DMS53 treated with DMSO at 0.1 percent for 48 hours (cell line): ENCODE measurements at regions not wholly inside any gene's neighbourhood (a gene's known extent, or its start where the extent isn't known, plus 50 kb on each side); places are given as distances from the start of the nearest gene placed in this dataset.

Experiments
- DNase-seq: peaks from one replicate; lab custom pipeline; 2025; ENCODE audit not compliant: unreplicated experiment; lab: John Stamatoyannopoulos, UW

DNA sequence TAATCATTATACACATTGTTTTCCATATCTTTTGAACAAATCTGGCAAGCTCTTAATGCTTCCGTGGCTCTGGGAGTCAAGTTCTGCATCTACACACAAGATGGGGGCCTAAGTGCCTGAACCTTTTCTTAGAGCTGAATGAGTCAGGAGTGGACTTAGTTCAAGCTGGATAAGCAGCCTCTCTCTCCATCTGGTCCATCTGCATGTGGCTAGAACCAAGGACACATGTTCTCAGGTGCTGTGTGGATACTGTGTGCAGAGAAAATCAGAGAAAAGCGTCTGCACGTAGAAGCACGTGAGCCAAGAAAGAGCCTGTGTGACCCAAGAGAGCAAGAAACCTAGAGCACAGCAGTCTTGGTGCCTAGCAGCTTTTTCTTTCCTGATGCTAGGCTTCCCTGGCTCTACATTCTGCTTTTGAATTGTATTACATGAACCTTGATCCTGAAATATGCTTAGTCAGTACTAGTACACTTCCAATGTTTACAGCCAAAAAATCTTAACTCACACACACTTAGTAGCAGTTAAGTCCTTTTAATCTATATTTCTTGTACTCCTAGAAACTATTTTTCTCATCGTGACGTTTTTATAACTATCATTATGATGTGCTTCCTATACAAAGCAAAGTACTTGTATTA is 1798.9 kb downstream of the MAT2B start:
- no peak for DNase-seq

DNA sequence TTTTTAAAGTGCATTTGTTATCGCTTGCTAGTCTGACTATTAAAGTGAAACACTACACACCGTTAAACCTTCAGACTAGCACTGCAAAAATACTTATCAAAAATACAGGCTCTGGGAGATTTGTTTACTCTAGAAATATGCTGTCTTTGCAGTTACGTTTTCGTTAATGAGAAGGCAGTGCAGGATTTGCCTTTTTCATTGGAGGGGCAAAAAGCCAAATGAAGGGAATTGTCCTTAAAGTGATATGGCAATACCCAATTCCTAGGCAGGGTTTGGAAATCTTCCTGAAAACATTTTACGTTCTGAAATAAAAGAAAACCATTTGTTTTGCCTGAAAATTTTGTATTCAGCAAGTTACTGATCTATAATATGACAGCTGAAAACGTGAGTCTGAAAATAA is 1800.2 kb downstream of the MAT2B start:
- DNase-seq = no peak

GRCh38 chr5:165309446-165309845 is 1804.0 kb downstream of the MAT2B start:
- DNase-seq = no peak

DNA sequence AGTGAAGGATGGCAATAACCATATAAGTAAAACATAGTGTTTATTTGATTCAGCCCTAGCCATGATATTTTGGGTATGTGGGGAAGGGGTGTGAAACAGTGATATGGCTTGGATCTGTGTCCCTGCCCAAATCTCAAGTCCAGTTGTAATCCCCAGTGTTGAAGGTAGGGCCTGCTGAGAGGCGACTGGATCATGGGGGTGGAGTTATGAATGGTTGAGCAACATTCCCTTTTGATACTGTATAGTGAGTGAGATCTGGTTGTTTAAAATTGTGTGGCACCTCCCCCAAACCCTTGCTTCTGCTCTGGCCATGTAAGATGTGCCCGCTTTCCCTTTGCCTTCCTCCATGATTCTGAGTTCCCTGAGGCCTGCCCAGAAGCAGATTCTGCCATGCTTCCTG is 1804.6 kb downstream of the MAT2B start:
- no peak for DNase-seq

GRCh38 chr5:165321912-165322311 is 1816.5 kb downstream of the MAT2B start:
- no peak for DNase-seq

- DNase-seq = no peak
Measured at GRCh38 chr5:165325221-165325620, 1819.8 kb downstream of the MAT2B start.

DNA sequence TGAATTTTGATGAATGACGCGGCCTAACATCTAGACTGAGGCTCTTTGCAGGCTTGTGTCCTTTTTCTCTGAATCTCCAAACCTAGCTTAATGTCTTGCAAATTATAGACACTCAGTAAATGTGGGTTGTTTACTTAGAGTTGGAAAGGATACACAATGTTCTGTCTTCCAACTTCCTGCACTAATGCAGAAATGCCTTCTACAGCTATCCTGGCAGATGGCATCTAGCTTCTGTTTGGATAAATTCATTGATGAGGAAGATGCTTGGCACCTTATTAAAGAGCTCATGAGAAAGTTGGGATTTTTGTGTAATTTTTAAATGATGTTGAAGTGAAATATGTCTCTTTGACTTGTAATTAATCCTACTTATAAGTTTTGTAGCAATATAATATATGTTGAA is 1822.2 kb downstream of the MAT2B start:
- DNase-seq = no peak

GRCh38 chr5:165328846-165329245 is 1823.4 kb downstream of the MAT2B start:
- DNase-seq = no peak

GRCh38 chr5:165333623-165334022 is 1828.2 kb downstream of the MAT2B start:
- no peak for DNase-seq

DNA sequence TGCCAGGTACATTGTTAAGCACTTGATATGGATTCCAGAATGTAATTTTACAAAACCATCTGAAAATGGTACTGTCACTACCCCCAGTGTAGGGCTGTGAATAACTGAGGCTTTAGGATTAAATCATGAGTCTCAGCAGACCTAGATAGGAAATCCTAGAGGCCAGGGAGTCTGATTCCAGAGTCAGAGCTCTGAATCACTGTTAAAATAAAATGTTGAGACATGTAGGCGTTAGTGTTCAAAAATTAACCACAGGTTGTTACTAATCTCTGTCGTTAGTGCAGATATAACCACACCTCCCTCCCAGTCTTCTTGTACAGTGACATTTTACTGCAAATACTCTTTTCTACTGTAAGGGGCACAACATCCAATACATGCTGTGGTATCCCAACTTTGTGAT is 1828.8 kb downstream of the MAT2B start:
- no peak for DNase-seq

DNA sequence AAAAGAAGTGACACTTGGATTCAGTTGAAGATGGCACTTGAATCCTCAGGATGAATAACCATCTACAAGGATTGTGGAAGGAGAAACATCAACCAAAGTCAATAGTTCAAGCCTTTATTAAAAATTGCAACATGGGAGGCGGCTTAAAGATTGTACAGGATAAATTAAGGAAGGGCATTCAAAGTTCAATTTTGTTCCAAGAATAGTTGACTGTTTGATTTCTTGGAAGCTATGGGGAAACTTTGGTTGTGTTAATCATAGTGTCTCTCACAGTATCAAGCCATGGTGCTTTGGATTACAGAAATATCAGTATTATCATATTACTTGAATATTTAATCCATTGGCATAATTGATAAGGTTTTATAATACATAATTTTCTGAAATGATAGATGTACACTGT is 1844.3 kb downstream of the MAT2B start:
- DNase-seq = no peak

DNA sequence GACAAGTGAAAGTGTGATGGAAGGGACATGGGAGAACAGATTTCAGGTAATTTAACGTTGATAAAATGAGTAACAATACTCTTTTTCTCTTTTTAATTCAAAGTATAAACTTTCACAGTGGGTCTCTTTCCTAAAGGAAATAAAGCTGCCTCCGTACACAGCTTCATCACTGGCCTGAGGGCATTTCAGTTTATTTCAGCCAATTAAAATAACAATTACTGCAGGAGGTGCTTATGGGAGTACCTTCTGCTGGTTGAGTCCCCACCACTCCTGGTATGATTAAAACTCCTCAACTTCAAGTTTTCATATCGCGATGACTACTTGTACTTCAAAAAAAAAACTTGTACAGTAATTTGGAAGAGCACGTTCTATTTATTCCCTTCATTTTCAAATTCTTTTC is 1845.9 kb downstream of the MAT2B start:
- no peak for DNase-seq

DNA sequence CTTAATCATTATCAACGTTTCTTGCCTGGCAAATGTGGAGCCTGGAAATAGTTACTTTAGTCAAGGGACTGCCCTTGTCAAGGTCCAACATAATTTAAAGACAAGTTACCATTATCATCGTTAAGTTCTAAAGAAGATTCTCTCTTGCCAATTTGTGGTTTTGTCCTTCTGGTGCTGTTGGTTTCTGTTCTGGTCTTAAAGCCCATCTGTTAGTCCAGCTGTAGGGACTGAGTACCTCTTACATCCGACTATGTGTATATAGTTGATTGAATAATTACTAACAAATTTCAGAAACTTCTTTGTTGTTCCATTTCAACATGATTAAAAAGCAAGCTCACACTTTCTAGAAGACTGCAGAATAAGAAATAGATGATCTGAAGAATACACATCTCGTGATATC is 1854.9 kb downstream of the MAT2B start:
- DNase-seq = no peak

GRCh38 chr5:165360784-165361542 is 1855.5 kb downstream of the MAT2B start:
- no peak for DNase-seq

DNA sequence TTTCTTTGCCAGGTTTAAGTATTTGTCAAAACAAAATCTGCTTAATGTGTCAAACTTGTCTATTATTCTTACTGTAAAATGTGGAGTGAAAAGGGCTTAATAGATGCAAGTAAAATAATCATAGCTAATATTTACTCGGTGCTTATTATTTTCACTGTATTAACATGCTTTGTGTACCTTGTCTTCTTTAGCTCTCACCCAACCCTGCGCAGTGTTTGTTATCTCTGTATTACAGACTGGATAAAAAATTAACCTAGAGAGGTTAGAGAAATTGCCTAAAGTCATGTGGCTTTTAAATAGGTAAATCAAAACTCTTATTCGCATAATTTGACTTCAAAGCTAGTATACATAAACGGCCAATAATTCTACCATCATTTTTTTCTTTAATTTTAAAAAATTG is 1864.8 kb downstream of the MAT2B start:
- DNase-seq = no peak

- DNase-seq = no peak
Measured at GRCh38 chr5:165370794-165371193, 1865.4 kb downstream of the MAT2B start.

DNA sequence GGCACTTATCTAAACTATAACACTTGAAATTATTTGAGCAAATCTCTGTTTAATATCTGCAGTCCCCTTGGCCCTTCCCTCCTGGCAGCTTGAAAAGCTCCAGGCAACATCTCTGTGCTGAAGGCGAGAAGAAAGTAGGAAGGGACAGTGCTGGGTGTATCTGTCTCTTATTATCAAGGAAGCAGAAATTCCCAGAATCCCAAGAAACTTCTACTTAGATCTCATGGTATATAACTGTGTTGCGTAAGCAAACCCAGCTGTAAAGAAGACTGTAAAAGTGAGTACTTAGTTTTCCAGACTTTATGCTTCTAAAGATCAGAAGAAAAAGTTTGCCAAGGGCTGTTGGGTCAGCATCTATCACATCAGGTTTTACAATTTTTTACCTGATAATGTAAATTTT is 1869.8 kb downstream of the MAT2B start:
- no peak for DNase-seq

- no peak for DNase-seq
Measured at GRCh38 chr5:165393839-165394238, 1888.4 kb downstream of the MAT2B start.

- DNase-seq = no peak
Measured at GRCh38 chr5:165397516-165397915, 1892.1 kb downstream of the MAT2B start.

- DNase-seq = no peak
Measured at GRCh38 chr5:165400086-165400485, 1894.7 kb downstream of the MAT2B start.

- DNase-seq = no peak
Measured at GRCh38 chr5:165404917-165405316, 1899.5 kb downstream of the MAT2B start.

- DNase-seq = no peak
Measured at GRCh38 chr5:165405340-165405739, 1899.9 kb downstream of the MAT2B start.

GRCh38 chr5:165407352-165407751 is 1901.9 kb downstream of the MAT2B start:
- DNase-seq = no peak
